Lower leg skin (tissue), 3 donors: ENCODE measurements at regions not wholly inside any gene's neighbourhood (a gene's known extent, or its start where the extent isn't known, plus 50 kb on each side); places are given as distances from the start of the nearest gene placed in this dataset.

Experiments
- POLR2A ChIP-seq, 2 donors: fragments of 450-650 bp; IDR thresholded peaks; one replicate each; pipeline ENCODE4 v1.6.1; 2016 to 2017; ENCODE audit warnings: antibody characterized with exemption in 2 of 2, mild to moderate bottlenecking in 1 of 2, moderate library complexity in 1 of 2
- TF ChIP-seq, protein P1 (sequence below), 3 donors: fragments of 450-650 bp; IDR thresholded peaks; one replicate each; pipeline ENCODE4 v1.5.1; 2016; ENCODE audit warnings: antibody characterized with exemption in 3 of 3, mild to moderate bottlenecking in 3 of 3, moderate library complexity in 2 of 3

DNA sequence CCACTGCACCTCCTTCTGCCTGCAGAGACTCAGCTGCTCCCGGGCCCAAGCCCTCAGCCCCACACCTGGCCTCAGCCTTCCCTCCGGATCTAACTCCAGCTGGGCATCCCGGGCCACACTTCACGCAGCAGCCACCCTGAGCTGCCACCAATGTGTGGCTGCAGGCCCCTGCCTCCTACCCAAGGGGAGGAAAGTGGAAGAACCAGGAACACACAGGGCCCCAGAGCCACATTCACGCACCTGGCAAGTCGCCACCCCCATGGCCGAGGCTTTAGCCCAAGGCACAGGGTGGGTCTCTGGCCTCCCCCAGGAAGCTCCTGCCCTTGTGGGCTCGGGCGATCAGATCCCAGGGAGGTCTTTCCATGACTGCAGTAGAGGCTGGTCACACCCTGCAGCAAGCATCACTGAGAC lies 345.6 kb downstream of the CTTN start:
- TF ChIP-seq, protein P1, sequence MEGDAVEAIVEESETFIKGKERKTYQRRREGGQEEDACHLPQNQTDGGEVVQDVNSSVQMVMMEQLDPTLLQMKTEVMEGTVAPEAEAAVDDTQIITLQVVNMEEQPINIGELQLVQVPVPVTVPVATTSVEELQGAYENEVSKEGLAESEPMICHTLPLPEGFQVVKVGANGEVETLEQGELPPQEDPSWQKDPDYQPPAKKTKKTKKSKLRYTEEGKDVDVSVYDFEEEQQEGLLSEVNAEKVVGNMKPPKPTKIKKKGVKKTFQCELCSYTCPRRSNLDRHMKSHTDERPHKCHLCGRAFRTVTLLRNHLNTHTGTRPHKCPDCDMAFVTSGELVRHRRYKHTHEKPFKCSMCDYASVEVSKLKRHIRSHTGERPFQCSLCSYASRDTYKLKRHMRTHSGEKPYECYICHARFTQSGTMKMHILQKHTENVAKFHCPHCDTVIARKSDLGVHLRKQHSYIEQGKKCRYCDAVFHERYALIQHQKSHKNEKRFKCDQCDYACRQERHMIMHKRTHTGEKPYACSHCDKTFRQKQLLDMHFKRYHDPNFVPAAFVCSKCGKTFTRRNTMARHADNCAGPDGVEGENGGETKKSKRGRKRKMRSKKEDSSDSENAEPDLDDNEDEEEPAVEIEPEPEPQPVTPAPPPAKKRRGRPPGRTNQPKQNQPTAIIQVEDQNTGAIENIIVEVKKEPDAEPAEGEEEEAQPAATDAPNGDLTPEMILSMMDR (IDR thresholded peaks at IDR 0.05), result no peak
- no peak for TF ChIP-seq POLR2A (IDR thresholded peaks at IDR 0.05)
